HG02943 (cell line): ENCODE measurements at regions not wholly inside any gene's neighbourhood (a gene's known extent, or its start where the extent isn't known, plus 50 kb on each side); places are given as distances from the start of the nearest gene placed in this dataset.
"Not testable (repeated sequence)": the region's sequence is repeated elsewhere in the genome, so short reads cannot be mapped to it uniquely, and the experiment has no call there.

Experiments used
- ATAC-seq: cut with Tn5 transposase; IDR thresholded peaks from one replicate; pipeline ENCODE4 v1.9.1; 2021; ENCODE audit warnings: mild to moderate bottlenecking, low read depth, moderate library complexity; ENCODE audit not compliant: unreplicated experiment

GRCh38 chr22:19658967-19659804 lies 55.1 kb upstream of the SEPTIN5 start:
- ATAC-seq = no peak

- no peak for ATAC-seq
These were observed 54.4 kb upstream of the SEPTIN5 start for GRCh38 chr22:19659805-19660345.

- not testable (repeated sequence) for ATAC-seq
These were observed 53.7 kb upstream of the SEPTIN5 start for GRCh38 chr22:19660583-19660982.

- ATAC-seq = no peak
These were observed 53.1 kb upstream of the SEPTIN5 start for GRCh38 chr22:19661156-19661555.

GRCh38 chr22:19662049-19662684 lies 52.1 kb upstream of the SEPTIN5 start:
- not testable (repeated sequence) for ATAC-seq

GRCh38 chr22:19663286-19663815 lies 51.0 kb upstream of the SEPTIN5 start:
- ATAC-seq = no peak

GRCh38 chr22:19663821-19664355 lies 50.4 kb upstream of the SEPTIN5 start:
- no peak for ATAC-seq

GRCh38 chr22:19664406-19664805 lies 49.9 kb upstream of the SEPTIN5 start:
- no peak for ATAC-seq
